ENCODE measurements at regions not wholly inside any gene's neighbourhood (a gene's known extent, or its start where the extent isn't known, plus 50 kb on each side); places are given as distances from the start of the nearest gene placed in this dataset.
A peak's percentile ranks its signal among the peaks of the same experiment; 100 is the strongest.

- Histone ChIP-seq H2AFZ (ENCODE audit: low read length) (no peak overlapping the region), H3K9ac (ENCODE audit: insufficient read depth, low read length) (no peak overlapping the region), H3K4me3 (replicated peaks in 1 of 4; ENCODE audit: control extremely low read depth in 1 of 4, insufficient read depth in 1 of 4, low read depth in 3 of 4, low read length in 4 of 4) (no peak overlapping the region), H3K27ac (ENCODE audit: insufficient read depth, low read length) (no peak overlapping the region), H3K79me2 (ENCODE audit: control insufficient read depth, insufficient read depth, low read length) (no peaks in the 10 kb centered on the region), H3K4me2 (ENCODE audit: extremely low read depth, insufficient read depth, low read length) (no peak overlapping the region), H3K36me3 (ENCODE audit: control insufficient read depth, insufficient read depth, low read length) (no peaks in the 10 kb centered on the region), H3K27me3 (ENCODE audit: control insufficient read depth, insufficient read depth, low read length) (no peaks in the 10 kb centered on the region), H4K20me1 (ENCODE audit: control insufficient read depth, extremely low read depth, insufficient read depth, low read length) (no peaks in the 10 kb centered on the region), H3K9me3 (ENCODE audit: control insufficient read depth, insufficient read depth, low read depth, low read length) (no peaks in the 10 kb centered on the region), H3K4me1 (ENCODE audit: control insufficient read depth, extremely low read depth, insufficient read depth, low read length) (no peaks in the 10 kb centered on the region)
- TF ChIP-seq EZH2 (IDR thresholded peaks at IDR 0.05; ENCODE audit: low read length, missing control alignments): no peak
- no peak for TF ChIP-seq CTCF (conservative IDR thresholded peaks at IDR 0.05 in 1 of 2, IDR thresholded peaks at IDR 0.05 in 1 of 2; ENCODE audit: low read depth in 1 of 2, low read length in 2 of 2)
- DNase-seq (ENCODE audit: low read depth in 2 of 2): peak; percentile 71 to 84
These were observed 93.2 kb upstream of the SERP2 start for GRCh38 chr13:44280456-44280855.

- Histone ChIP-seq H3K36me3 (ENCODE audit: control insufficient read depth, insufficient read depth, low read length) (no peaks in the 10 kb centered on the region), H3K9ac (ENCODE audit: insufficient read depth, low read length) (no peak overlapping the region), H4K20me1 (ENCODE audit: control insufficient read depth, extremely low read depth, insufficient read depth, low read length) (no peaks in the 10 kb centered on the region), H2AFZ (ENCODE audit: low read length) (no peak overlapping the region), H3K4me3 (replicated peaks in 1 of 4; ENCODE audit: control extremely low read depth in 1 of 4, insufficient read depth in 1 of 4, low read depth in 3 of 4, low read length in 4 of 4) (no peak overlapping the region), H3K4me1 (ENCODE audit: control insufficient read depth, extremely low read depth, insufficient read depth, low read length) (no peaks in the 10 kb centered on the region), H3K9me3 (ENCODE audit: control insufficient read depth, insufficient read depth, low read depth, low read length) (no peaks in the 10 kb centered on the region), H3K27me3 (ENCODE audit: control insufficient read depth, insufficient read depth, low read length) (no peaks in the 10 kb centered on the region), H3K27ac (ENCODE audit: insufficient read depth, low read length) (no peak overlapping the region), H3K4me2 (ENCODE audit: extremely low read depth, insufficient read depth, low read length) (no peak overlapping the region), H3K79me2 (ENCODE audit: control insufficient read depth, insufficient read depth, low read length) (no peaks in the 10 kb centered on the region)
- TF ChIP-seq CTCF (conservative IDR thresholded peaks at IDR 0.05 in 1 of 2, IDR thresholded peaks at IDR 0.05 in 1 of 2; ENCODE audit: low read depth in 1 of 2, low read length in 2 of 2): no peak
- TF ChIP-seq EZH2 (IDR thresholded peaks at IDR 0.05; ENCODE audit: low read length, missing control alignments): no peak
- DNase-seq (ENCODE audit: low read depth in 2 of 2): peak in 1 of 2 donors; percentile 47
These were observed 92.2 kb upstream of the SERP2 start for GRCh38 chr13:44281252-44282000.

- Histone ChIP-seq H3K9ac (ENCODE audit: insufficient read depth, low read length) (no peak overlapping the region), H4K20me1 (ENCODE audit: control insufficient read depth, extremely low read depth, insufficient read depth, low read length) (no peaks in the 10 kb centered on the region)
- TF ChIP-seq CTCF (conservative IDR thresholded peaks at IDR 0.05 in 1 of 2, IDR thresholded peaks at IDR 0.05 in 1 of 2; ENCODE audit: low read depth in 1 of 2, low read length in 2 of 2) (no peak), EZH2 (IDR thresholded peaks at IDR 0.05; ENCODE audit: low read length, missing control alignments) (no peak)
These were observed 90.0 kb upstream of the SERP2 start for GRCh38 chr13:44283600-44283999.

More at GRCh38 chr13:44283600-44283999, 90.0 kb upstream of the SERP2 start:
- Histone ChIP-seq H3K9me3 (ENCODE audit: control insufficient read depth, insufficient read depth, low read depth, low read length) (no peaks in the 10 kb centered on the region), H3K4me2 (ENCODE audit: extremely low read depth, insufficient read depth, low read length) (no peak overlapping the region), H3K4me3 (replicated peaks in 1 of 4; ENCODE audit: control extremely low read depth in 1 of 4, insufficient read depth in 1 of 4, low read depth in 3 of 4, low read length in 4 of 4) (no peak overlapping the region), H3K4me1 (ENCODE audit: control insufficient read depth, extremely low read depth, insufficient read depth, low read length) (no peaks in the 10 kb centered on the region), H3K27me3 (ENCODE audit: control insufficient read depth, insufficient read depth, low read length) (no peaks in the 10 kb centered on the region), H3K36me3 (ENCODE audit: control insufficient read depth, insufficient read depth, low read length) (no peaks in the 10 kb centered on the region), H3K79me2 (ENCODE audit: control insufficient read depth, insufficient read depth, low read length) (no peaks in the 10 kb centered on the region), H2AFZ (ENCODE audit: low read length) (no peak overlapping the region), H3K27ac (ENCODE audit: insufficient read depth, low read length) (no peak overlapping the region)
- DNase-seq (ENCODE audit: low read depth in 2 of 2): no peak

Data from fibroblast of lung (primary cell).